NT2/D1 (cell line): ENCODE measurements at regions not wholly inside any gene's neighbourhood (a gene's known extent, or its start where the extent isn't known, plus 50 kb on each side); places are given as distances from the start of the nearest gene placed in this dataset.

Source experiments
- SUZ12 ChIP-seq: IDR thresholded peaks from 2 replicates; pipeline ENCODE4 v1.6.1; 2011; ENCODE audit not compliant: insufficient read length, insufficient read depth; ENCODE audit errors: extremely low read depth
- YY1 ChIP-seq: IDR thresholded peaks from 2 replicates; pipeline ENCODE4 v1.6.1; 2011; ENCODE audit not compliant: insufficient read length, insufficient read depth
- ZNF274 ChIP-seq: IDR thresholded peaks from 2 replicates; pipeline ENCODE4 v1.6.1; 2011; ENCODE audit warnings: mild to moderate bottlenecking, low read depth, low read length

- no peak for TF ChIP-seq YY1
- no peak for TF ChIP-seq ZNF274
- no peak for TF ChIP-seq SUZ12
Observed at GRCh38 chr18:51647942-51648341, 450.5 kb upstream of the MEX3C start.
